Bronchial epithelial cell (primary cell): ENCODE measurements at regions not wholly inside any gene's neighbourhood (a gene's known extent, or its start where the extent isn't known, plus 50 kb on each side); places are given as distances from the start of the nearest gene placed in this dataset.

Experiments used
- DNase-seq: peaks from one replicate; pipeline ENCODE4 v3.0.0-alpha.2; 2010; ENCODE audit warnings: low read depth
- FAIRE-seq: peaks from 2 replicates; lab custom pipeline; 2011; peaks lifted over from hg19 to GRCh38; lab: Jason Lieb, UNC
- H3K27me3 ChIP-seq: 2 replicates; pipeline ENCODE4 v1.5.1; 2011; ENCODE audit warnings: low read length; ENCODE audit not compliant: control insufficient read depth, insufficient read depth
- H3K36me3 ChIP-seq: 2 replicates; pipeline ENCODE4 v1.5.1; 2011; ENCODE audit warnings: low read length; ENCODE audit not compliant: control insufficient read depth, insufficient read depth
- H3K4me3 ChIP-seq: 2 replicates; pipeline ENCODE4 v1.5.1; 2011; ENCODE audit warnings: mild to moderate bottlenecking, low read depth, low read length, control low read depth
- TF ChIP-seq, protein P1 (sequence below): IDR thresholded peaks from 2 replicates; pipeline ENCODE4 v1.5.1; 2011; ENCODE audit warnings: mild to moderate bottlenecking, moderate library complexity, low read length, control low read depth, inconsistent platforms; ENCODE audit not compliant: insufficient read depth, severe bottlenecking

GRCh38 chr2:120530781-120531180 lies 184.8 kb downstream of the INHBB start:
- H3K4me3 ChIP-seq: no peak overlapping the region
- H3K27me3 ChIP-seq: peaks cover 2% of the 10 kb centered on the region
- no peaks in the 10 kb centered on the region for H3K36me3 ChIP-seq
- DNase-seq (no peak), FAIRE-seq (no peak)
- TF ChIP-seq, protein P1, sequence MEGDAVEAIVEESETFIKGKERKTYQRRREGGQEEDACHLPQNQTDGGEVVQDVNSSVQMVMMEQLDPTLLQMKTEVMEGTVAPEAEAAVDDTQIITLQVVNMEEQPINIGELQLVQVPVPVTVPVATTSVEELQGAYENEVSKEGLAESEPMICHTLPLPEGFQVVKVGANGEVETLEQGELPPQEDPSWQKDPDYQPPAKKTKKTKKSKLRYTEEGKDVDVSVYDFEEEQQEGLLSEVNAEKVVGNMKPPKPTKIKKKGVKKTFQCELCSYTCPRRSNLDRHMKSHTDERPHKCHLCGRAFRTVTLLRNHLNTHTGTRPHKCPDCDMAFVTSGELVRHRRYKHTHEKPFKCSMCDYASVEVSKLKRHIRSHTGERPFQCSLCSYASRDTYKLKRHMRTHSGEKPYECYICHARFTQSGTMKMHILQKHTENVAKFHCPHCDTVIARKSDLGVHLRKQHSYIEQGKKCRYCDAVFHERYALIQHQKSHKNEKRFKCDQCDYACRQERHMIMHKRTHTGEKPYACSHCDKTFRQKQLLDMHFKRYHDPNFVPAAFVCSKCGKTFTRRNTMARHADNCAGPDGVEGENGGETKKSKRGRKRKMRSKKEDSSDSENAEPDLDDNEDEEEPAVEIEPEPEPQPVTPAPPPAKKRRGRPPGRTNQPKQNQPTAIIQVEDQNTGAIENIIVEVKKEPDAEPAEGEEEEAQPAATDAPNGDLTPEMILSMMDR: no peak

GRCh38 chr2:120531365-120531764 lies 185.4 kb downstream of the INHBB start:
- Histone ChIP-seq H3K36me3 (no peaks in the 10 kb centered on the region), H3K4me3 (no peak overlapping the region), H3K27me3 (peaks cover 2% of the 10 kb centered on the region)
- TF ChIP-seq, protein P1: no peak
- FAIRE-seq: no peak
- DNase-seq: no peak

DNA sequence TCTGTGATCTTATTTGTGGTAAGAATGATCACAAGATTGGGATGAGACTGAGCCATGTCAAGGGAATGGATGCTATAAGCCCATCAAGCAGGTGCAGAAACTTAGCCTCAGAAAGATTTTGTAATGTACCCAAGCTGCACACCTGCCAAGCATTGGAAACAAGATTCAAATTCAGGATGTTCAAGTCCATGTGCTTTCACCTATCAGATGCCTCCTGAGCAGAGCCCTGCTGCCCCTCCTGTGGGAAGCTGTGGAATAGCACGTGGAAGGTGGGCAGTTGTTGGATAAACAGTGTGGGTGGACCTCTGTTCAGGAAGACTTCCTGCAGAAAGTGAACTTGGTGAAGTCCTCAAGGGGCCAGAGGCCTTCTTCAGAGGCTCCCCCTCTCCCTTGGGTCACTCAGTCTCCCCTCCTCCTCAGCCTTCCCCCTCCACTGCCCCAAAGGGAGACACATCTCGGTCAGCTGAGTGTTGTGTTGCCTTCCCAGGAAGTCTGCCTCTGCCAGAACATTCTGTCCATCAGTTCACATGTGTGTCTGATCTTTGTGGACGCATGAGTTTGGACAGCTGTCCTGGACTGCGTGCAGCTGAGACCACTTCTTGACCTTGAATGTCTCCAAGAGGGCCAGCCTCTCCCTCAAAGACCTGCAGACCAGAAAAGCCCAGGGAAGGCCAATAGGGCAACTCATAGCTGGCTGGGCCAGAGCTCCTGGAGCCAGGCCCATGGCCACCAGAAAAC lies 186.1 kb downstream of the INHBB start:
- Histone ChIP-seq H3K27me3 (peaks cover 2% of the 10 kb centered on the region), H3K36me3 (no peaks in the 10 kb centered on the region), H3K4me3 (no peak overlapping the region)
- TF ChIP-seq, protein P1: no peak
- DNase-seq (no peak), FAIRE-seq (no peak)

GRCh38 chr2:120533625-120534024 lies 187.7 kb downstream of the INHBB start:
- Histone ChIP-seq H3K36me3 (no peaks in the 10 kb centered on the region), H3K27me3 (peaks cover 2% of the 10 kb centered on the region), H3K4me3 (no peak overlapping the region)
- DNase-seq (no peak), FAIRE-seq (no peak)
- TF ChIP-seq, protein P1: no peak

- no peak for FAIRE-seq
Measured at GRCh38 chr2:120534457-120534856, 188.5 kb downstream of the INHBB start.

More at GRCh38 chr2:120534457-120534856, 188.5 kb downstream of the INHBB start:
- Histone ChIP-seq H3K36me3 (no peaks in the 10 kb centered on the region), H3K4me3 (no peak overlapping the region), H3K27me3 (no peaks in the 10 kb centered on the region)
- TF ChIP-seq, protein P1: no peak
- no peak for DNase-seq
